Breast epithelium (tissue), 3 donors: ENCODE measurements at regions not wholly inside any gene's neighbourhood (a gene's known extent, or its start where the extent isn't known, plus 50 kb on each side); places are given as distances from the start of the nearest gene placed in this dataset.

ENCODE experiments used
- CTCF ChIP-seq, 3 donors: fragments of 450-650 bp; IDR thresholded peaks; one replicate each; pipeline ENCODE4 v1.5.1; 2016 to 2017; ENCODE audit warnings: antibody characterized with exemption in 3 of 3, mild to moderate bottlenecking in 3 of 3, moderate library complexity in 3 of 3
- POLR2A ChIP-seq: fragments of 450-650 bp; IDR thresholded peaks from one replicate; pipeline ENCODE4 v1.6.1; 2016; ENCODE audit warnings: antibody characterized with exemption, mild to moderate bottlenecking, moderate library complexity
- POLR2AphosphoS5 ChIP-seq, 3 donors: sonication (generic); formaldehyde crosslinking; IDR thresholded peaks; one replicate each; pipeline ENCODE4 v1.6.1; 2017; ENCODE audit warnings: antibody characterized with exemption in 3 of 3

GRCh38 chr3:152672320-152672649, 162.6 kb upstream of the P2RY1 start:
- no peak for TF ChIP-seq CTCF (IDR thresholded peaks at IDR 0.05)
- TF ChIP-seq POLR2A: no peak
- TF ChIP-seq POLR2AphosphoS5 (IDR thresholded peaks at IDR 0.05): no peak
